ENCODE measurements at regions not wholly inside any gene's neighbourhood (a gene's known extent, or its start where the extent isn't known, plus 50 kb on each side); places are given as distances from the start of the nearest gene placed in this dataset.
A peak's percentile ranks its signal among the peaks of the same experiment; 100 is the strongest.
"Not testable (repeated sequence)": the region's sequence is repeated elsewhere in the genome, so short reads cannot be mapped to it uniquely, and the experiment has no call there.

- DNase-seq, result no peak
These were observed 117.5 kb upstream of the HGF start for GRCh38 chr7:81887098-81888090.

- no peak for DNase-seq
These were observed 116.4 kb upstream of the HGF start for GRCh38 chr7:81886211-81886764.

- no peak for DNase-seq
These were observed 115.0 kb upstream of the HGF start for GRCh38 chr7:81884817-81885216.

DNA sequence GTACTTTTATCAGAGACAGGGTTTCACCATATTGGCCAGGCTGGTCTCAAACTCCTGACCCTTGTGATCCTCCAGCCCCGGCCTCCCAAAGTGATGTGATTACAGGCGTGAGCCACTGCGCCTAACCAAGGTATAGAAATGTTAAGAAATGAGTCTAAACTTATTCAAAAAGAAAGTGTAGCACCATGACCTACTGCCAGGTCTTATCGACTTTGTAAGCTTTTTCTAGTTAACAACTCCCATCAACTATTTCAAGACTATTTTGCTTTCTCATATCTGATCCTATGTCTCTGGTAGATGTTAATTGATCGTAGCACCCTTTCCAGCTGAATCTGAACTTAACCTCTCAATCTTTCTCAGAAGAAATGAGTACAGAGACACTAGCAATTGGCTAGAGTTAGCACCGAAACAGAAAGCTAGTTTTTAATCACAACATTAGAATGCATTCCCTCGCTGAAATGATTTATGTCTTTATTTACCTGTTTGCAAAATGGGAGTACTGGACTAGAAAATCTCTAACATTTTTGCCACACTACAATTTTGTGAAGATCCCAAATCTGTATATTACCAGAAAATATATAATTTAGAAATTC, 114.0 kb upstream of the HGF start:
- no peak for DNase-seq

- DNase-seq, result no peak
These were observed 112.2 kb upstream of the HGF start for GRCh38 chr7:81882086-81882485.

DNA sequence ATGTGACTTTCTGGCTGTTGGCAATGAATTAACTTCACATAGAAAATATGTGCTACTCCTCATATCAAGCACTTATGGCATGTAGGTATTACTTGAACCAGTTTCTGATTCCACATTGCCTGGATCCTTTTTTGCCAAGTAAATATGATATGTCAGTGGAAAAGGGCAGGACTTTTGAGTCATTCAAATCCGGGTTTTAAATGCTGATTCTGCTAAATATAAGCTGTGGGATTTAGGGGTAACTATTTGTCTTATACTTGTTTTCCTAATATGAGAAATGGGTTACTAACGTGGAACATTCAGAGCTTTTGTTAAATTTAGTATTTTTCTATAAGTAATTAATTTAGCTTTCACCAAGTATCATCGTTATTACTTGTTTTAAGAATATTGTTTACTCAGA, 108.0 kb upstream of the HGF start:
- no peak for DNase-seq

GRCh38 chr7:81873559-81873958, 103.7 kb upstream of the HGF start:
- DNase-seq, result no peak

DNA sequence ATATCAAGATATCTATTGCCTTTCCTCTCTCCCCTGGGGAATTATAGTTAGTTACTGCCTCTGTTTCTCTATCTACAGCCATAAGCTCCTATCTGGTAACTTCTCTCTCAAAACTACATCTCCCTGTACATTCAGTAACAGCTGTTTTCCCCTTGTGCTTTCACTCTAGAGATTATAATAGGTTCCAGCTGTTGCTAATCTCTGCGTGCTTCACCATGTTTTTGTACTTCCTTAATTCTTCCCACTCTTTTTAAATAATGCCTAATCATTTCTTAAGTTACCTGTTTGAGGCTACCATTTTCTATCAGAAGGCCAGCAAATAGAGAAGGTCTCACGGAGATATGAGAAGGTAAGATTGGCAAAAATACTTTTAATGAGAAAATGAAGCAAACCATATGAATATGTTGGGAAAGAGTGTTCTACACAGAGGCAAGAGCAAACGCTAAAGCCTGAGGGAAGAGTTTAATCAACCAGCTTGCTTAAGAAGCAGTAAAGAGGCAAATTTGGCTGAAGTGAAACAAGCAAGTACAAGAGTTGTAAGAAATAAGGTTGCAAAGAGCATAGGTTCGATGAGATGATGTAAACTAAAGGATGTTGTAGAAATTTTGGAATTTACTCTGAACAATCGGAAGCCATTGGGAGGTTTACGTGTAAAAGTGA, 101.9 kb upstream of the HGF start:
- DNase-seq, result no peak

- DNase-seq, result no peak
These were observed 100.8 kb upstream of the HGF start for GRCh38 chr7:81870608-81871007.

- DNase-seq, result no peak
These were observed 99.8 kb upstream of the HGF start for GRCh38 chr7:81869670-81870069.

- no peak for DNase-seq
These were observed 95.9 kb upstream of the HGF start for GRCh38 chr7:81865754-81866153.

- no peak for DNase-seq
These were observed 89.6 kb upstream of the HGF start for GRCh38 chr7:81859433-81859832.

DNA sequence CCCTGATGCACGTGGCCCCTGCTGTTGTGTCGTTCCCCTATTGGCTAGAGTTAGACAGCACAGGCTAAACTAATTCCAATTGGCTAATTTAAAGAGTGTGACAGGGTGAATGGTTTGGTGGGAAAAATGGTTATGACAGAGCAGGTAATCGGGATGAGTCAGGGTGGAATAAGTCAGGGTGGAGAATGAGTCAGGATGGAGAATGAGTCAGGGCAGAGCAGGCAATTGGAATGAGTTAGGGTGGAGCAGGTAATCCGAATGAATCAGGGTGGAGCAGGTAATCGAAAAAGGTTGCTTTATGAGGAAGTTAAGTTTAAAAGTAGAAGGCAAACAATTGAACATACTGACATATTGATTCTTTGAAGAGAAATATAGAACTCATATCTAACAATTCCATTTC, 89.0 kb upstream of the HGF start:
- DNase-seq, result not testable (repeated sequence)

- no peak for DNase-seq
These were observed 87.5 kb upstream of the HGF start for GRCh38 chr7:81857385-81857784.

GRCh38 chr7:81854518-81854917, 84.7 kb upstream of the HGF start:
- no peak for DNase-seq

DNA sequence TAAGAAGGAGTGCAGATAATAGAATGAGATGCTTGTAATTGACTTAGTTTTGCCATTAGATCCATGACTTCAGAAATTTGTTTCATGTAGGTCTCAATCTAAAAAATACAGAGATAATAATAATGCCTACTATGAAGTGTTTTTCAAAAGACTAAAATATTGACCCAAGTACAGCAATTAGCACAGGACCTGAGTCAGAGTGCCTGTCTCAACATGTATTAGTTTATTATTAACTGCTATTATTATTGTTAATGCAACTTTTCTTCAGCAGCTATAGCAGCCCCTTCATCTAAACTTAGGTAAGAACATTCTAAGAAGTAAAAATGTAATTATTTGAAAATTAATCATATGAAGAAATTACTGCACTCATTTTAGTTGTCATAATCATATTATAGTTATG, 82.9 kb upstream of the HGF start:
- no peak for DNase-seq

DNA sequence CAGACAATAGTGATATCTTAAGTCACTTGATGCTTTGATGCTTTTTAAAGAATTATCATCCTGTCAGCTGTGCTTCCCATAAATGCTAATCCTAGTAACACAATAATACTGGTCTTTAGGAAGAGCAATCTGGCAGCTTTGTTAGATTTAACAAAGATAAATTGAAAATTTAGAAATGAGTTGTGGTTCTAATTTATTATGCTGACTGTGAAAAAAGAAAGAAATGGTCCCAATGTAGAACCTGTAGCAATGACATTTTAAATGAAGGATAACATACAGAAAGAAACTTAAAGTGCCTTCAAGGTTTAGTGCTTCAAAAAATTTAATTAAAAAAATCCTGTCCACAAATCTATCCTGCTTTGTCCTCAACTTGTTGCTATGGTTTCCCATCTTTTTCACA, 81.6 kb upstream of the HGF start:
- no peak for DNase-seq

- DNase-seq, result no peak
These were observed 76.6 kb upstream of the HGF start for GRCh38 chr7:81846398-81846797.

DNA sequence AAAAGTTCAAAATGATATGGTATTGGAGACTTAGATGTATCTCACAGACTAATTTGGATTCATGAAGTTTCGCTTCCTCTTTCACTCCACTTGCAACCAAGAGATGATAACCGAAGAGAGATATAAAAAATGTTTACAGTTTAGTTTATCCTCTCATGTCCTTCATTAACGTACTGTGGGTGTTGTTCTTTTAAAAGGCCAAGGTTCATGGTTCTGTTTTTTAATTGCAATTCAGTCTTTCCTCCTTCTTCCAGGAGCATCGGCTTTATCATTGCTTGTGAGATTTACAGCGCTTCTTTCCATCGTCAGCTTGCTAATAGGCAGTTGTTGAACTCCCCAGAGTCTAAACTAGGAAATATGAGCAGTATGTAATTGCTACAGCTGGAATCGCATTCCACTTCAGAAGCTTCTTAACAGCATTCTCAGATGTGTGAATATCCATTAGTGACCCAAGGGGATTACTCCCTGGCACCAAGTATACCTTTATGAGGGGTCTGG, 75.9 kb upstream of the HGF start:
- peak; percentile 18 for DNase-seq

- not testable (repeated sequence) for DNase-seq
These were observed 73.8 kb upstream of the HGF start for GRCh38 chr7:81843657-81844056.

DNA sequence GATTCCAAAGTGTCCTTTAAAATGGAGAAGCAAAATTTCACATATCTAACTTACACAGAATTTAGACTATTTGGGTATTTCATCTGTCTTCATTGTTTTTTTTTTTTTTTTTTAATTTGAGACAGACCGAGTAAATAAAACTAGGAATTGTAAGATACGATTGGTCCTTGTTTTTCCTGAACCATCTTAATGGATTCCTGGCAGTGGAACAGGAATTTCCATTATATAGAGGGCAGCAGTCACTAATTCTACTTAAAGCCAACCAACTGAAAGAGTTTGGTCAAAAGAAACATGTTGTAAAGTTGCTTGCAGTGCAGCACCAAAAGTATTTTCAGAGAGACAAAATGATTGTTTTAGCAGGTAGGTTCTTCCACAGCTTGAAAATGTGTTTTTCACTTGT, 72.5 kb upstream of the HGF start:
- DNase-seq, result no peak

DNA sequence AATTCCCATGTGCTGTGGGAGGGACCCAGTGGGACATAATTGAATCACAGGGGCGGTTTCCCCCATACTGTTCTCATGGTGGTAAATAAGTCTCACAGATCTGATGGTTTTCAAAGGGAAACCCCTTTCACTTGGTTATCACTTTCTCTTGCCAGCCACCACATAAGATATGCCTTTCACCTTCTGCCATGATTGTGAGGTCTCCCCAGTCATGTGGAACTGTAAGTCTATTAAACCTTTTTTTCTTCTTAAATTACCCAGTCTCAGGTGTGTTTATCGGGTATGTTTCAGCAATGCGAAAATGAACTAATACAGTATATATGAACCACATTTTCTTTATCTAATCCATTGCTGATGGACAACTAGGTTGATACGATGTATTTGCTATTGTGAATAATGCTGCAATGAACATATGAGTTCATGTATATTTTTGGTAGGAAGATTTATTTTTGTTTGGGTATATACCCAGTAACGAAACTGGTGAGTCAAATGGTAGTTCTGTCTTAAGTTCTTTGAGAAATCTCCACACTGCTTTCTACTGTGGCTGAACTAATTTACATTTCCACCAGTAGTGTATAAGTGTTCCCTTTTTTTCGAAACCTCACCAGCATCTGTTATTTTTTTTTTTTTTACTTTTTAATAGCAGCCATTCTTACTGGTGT, 70.0 kb upstream of the HGF start:
- no peak for DNase-seq

- DNase-seq, result no peak
These were observed 63.6 kb upstream of the HGF start for GRCh38 chr7:81833401-81833800.
